Vagina (tissue), 2 donors: ENCODE measurements at regions not wholly inside any gene's neighbourhood (a gene's known extent, or its start where the extent isn't known, plus 50 kb on each side); places are given as distances from the start of the nearest gene placed in this dataset.

Experiments used
- CTCF ChIP-seq, 3 experiments: fragments of 450-650 bp in 2 of 3; fragments of 200-600 bp in 1 of 3; sonication (generic) in 1 of 3; IDR thresholded peaks; one replicate each; pipeline ENCODE4 v1.5.1; 2017 to 2019; ENCODE audit warnings: antibody characterized with exemption in 3 of 3, mild to moderate bottlenecking in 2 of 3, moderate library complexity in 2 of 3
- POLR2A ChIP-seq, 2 donors: fragments of 450-650 bp; IDR thresholded peaks; one replicate each; pipeline ENCODE4 v1.6.1; 2017; ENCODE audit warnings: antibody characterized with exemption in 2 of 2, mild to moderate bottlenecking in 2 of 2, moderate library complexity in 2 of 2
- POLR2AphosphoS5 ChIP-seq, 2 donors: sonication (generic); formaldehyde crosslinking; IDR thresholded peaks; one replicate each; pipeline ENCODE4 v1.9.0; 2017; ENCODE audit warnings: antibody characterized with exemption in 2 of 2, mild to moderate bottlenecking in 2 of 2, low read depth in 1 of 2; ENCODE audit not compliant: insufficient read depth in 1 of 2

GRCh38 chr12:126998031-126998430 lies 1268.9 kb upstream of the TMEM132C start:
- TF ChIP-seq CTCF (IDR thresholded peaks at IDR 0.05) (no peak), POLR2A (IDR thresholded peaks at IDR 0.05) (no peak), POLR2AphosphoS5 (IDR thresholded peaks at IDR 0.05; ENCODE audit: insufficient read depth in 1 of 2, low read depth in 1 of 2) (no peak)
